NCI-H526 (cell line): ENCODE measurements at regions not wholly inside any gene's neighbourhood (a gene's known extent, or its start where the extent isn't known, plus 50 kb on each side); places are given as distances from the start of the nearest gene placed in this dataset.

ENCODE experiments used
- DNase-seq, 2 experiments: peaks; one replicate each; lab custom pipeline; 2025; lab: John Stamatoyannopoulos, UW

- no peak for DNase-seq
Observed at GRCh38 chr7:52146871-52147634, 830.4 kb upstream of the COBL start.

- DNase-seq: no peak
Observed at GRCh38 chr7:52143219-52143618, 826.6 kb upstream of the COBL start.

GRCh38 chr7:52140851-52141250 is 824.2 kb upstream of the COBL start:
- DNase-seq: no peak

- DNase-seq: no peak
Observed at GRCh38 chr7:52135403-52135802, 818.8 kb upstream of the COBL start.

GRCh38 chr7:52129278-52129677 is 812.7 kb upstream of the COBL start:
- no peak for DNase-seq

- no peak for DNase-seq
Observed at GRCh38 chr7:52120912-52121311, 804.3 kb upstream of the COBL start.

GRCh38 chr7:52119537-52119936 is 802.9 kb upstream of the COBL start:
- no peak for DNase-seq

- no peak for DNase-seq
Observed at GRCh38 chr7:52114509-52114908, 797.9 kb upstream of the COBL start.

GRCh38 chr7:52114056-52114455 is 797.4 kb upstream of the COBL start:
- no peak for DNase-seq

- no peak for DNase-seq
Observed at GRCh38 chr7:52107355-52107754, 790.7 kb upstream of the COBL start.

GRCh38 chr7:52095861-52096260 is 779.3 kb upstream of the COBL start:
- no peak for DNase-seq

GRCh38 chr7:52091996-52092395 is 775.4 kb upstream of the COBL start:
- no peak for DNase-seq

- DNase-seq: no peak
Observed at GRCh38 chr7:52091101-52091500, 774.5 kb upstream of the COBL start.

GRCh38 chr7:52088008-52088901 is 771.6 kb upstream of the COBL start:
- DNase-seq: peak in 1 of 2 experiments; percentile 12

GRCh38 chr7:52085610-52086009 is 769.0 kb upstream of the COBL start:
- DNase-seq: no peak

GRCh38 chr7:52080493-52080892 is 763.9 kb upstream of the COBL start:
- no peak for DNase-seq

GRCh38 chr7:52079726-52080125 is 763.1 kb upstream of the COBL start:
- no peak for DNase-seq

GRCh38 chr7:52077571-52077970 is 761.0 kb upstream of the COBL start:
- no peak for DNase-seq

- DNase-seq: no peak
Observed at GRCh38 chr7:52074912-52075311, 758.3 kb upstream of the COBL start.

GRCh38 chr7:52074071-52074470 is 757.5 kb upstream of the COBL start:
- no peak for DNase-seq

GRCh38 chr7:52071744-52072143 is 755.1 kb upstream of the COBL start:
- no peak for DNase-seq

- no peak for DNase-seq
Observed at GRCh38 chr7:52064493-52064892, 747.9 kb upstream of the COBL start.

- no peak for DNase-seq
Observed at GRCh38 chr7:52061666-52062065, 745.1 kb upstream of the COBL start.
